HG03064 (cell line): ENCODE measurements at regions not wholly inside any gene's neighbourhood (a gene's known extent, or its start where the extent isn't known, plus 50 kb on each side); places are given as distances from the start of the nearest gene placed in this dataset.
"Not testable (repeated sequence)": the region's sequence is repeated elsewhere in the genome, so short reads cannot be mapped to it uniquely, and the experiment has no call there.

Experiments used
- ATAC-seq: cut with Tn5 transposase; IDR thresholded peaks from one replicate; pipeline ENCODE4 v1.9.1; 2021; ENCODE audit warnings: low read depth; ENCODE audit not compliant: unreplicated experiment

DNA sequence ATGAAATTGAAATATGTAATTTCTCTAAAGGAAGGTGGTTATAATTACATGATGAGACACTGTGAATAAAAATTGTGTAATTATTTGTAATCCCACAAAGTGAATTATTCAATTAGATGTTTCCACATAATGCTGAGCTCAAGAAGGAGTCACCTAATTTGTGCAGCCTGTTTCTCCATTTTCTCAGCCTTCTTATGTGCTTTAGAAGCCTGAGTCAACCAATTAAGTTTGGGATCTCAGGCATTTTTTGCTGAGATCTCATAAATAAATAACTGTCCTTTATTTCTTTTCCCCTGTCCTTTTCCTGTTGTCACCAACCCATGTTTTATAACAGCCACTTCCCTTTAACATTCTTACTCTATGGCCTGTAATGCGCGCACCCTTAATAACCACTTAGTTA lies 506.5 kb upstream of the SEMA3D start:
- no peak for ATAC-seq

- ATAC-seq, result no peak
Observed at GRCh38 chr7:85688712-85689111, 501.9 kb upstream of the SEMA3D start.

DNA sequence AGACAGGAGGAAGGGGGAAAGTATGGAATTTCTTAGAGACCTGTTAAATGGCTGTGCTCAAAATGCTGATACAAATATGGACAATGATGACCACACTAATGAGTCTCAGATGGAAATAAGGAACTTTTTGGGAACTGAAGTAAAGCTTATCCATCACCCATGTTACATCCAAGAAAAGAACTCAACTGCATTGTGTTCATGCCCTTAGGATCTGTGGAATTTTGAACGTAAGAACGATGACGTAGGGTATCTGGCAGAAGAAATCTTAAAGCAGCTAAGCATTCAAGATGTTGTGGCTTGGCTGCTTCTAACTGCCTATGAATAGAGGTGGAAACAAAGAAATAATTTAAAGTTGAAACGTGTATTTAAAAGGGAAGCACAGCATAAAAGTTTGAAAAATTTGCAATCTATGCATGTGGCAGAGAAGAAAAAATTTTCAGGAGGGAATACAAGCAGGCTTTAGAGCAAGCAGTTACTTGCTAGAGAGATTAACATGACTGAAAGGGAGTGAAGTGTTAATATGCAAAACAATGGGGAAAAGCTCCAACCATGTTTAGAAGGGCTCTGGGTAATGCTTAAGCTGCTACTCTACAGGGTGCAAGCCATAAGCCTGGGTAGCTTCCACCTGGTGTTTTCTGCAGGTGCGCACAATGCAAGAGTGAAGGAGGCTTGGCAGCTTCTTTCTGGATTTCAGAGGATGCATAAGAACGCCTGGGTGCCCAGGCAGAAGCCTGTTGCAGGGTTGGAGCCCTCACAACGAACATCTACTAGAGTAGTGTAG lies 499.7 kb upstream of the SEMA3D start:
- no peak for ATAC-seq

GRCh38 chr7:85685901-85686300 lies 499.0 kb upstream of the SEMA3D start:
- no peak for ATAC-seq

- no peak for ATAC-seq
Observed at GRCh38 chr7:85682833-85683620, 496.2 kb upstream of the SEMA3D start.

GRCh38 chr7:85681241-85681640 lies 494.4 kb upstream of the SEMA3D start:
- no peak for ATAC-seq

GRCh38 chr7:85675093-85675492 lies 488.2 kb upstream of the SEMA3D start:
- ATAC-seq, result not testable (repeated sequence)

DNA sequence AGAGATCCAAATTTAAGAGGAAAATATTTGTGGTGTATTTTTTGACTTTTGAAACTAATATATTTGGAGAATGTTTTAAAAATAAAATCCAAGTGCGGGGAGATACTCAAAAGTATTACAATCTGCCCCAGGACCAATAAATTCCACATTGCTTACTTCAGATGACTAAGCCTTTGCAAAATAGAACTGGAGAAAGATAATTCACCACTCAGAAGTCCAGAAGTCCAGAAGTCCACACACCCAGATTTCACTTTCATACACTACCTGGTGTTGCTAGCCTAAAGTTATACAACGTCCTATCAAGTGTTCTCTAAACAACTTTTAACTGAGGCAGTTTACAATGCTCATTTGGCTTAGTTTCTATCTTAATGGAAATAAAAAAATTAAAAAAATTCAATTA lies 487.0 kb upstream of the SEMA3D start:
- ATAC-seq, result no peak

DNA sequence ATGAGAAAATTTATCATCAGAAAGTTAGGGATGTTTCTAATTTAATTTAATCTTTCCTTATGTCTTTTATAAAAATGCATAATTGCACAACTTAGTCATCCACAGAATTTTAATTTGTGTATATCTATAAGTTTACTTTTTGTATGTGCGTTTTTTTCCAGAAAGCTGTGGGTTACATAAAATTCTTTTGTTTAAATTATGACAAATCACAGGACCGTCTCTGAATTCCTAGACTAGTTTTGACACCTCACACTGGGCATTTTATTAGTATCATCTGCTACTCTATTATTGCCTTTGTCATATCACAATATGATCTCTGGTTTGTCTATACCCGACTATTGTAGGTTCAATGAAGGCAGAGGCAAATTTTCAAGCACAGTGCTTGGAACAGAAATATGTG lies 482.4 kb upstream of the SEMA3D start:
- ATAC-seq, result no peak

GRCh38 chr7:85664341-85664740 lies 477.5 kb upstream of the SEMA3D start:
- ATAC-seq, result no peak

DNA sequence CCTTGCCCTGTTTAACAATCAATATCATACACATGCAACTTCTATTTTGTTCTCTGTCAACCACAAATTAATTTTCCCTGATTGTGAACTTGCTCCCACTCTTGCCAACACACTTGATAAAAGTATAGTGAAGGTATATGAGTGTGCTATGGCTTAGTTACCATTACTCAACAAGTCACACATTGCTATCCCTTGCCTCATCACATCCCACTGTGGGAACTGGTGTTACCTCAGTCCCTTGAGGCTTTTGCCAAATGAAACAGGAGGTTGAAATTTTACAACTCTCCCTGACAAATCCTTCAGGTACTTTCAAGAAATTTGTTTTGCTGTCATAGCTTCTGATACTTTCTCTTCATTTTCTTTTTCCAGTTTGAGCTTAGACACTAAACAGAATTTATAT lies 472.5 kb upstream of the SEMA3D start:
- ATAC-seq, result no peak

DNA sequence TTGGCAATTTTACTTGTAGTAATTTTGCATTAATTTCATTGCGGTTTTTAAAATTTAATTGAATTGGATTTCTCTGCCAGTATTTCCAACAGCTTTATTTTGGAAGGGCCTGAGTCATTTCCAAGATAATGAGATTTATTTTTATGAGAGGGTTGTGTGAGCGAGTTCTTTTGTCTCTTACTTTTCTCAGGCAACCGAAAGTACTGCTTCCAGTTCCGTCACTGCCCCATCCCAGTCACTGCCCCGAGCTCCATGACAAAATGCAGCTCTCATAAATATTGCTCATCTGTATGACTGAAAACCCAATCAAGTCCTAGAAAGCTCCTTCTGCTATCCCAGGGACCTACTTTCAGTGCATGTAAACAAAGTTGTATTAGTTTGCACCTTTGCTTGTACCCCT lies 468.4 kb upstream of the SEMA3D start:
- no peak for ATAC-seq

DNA sequence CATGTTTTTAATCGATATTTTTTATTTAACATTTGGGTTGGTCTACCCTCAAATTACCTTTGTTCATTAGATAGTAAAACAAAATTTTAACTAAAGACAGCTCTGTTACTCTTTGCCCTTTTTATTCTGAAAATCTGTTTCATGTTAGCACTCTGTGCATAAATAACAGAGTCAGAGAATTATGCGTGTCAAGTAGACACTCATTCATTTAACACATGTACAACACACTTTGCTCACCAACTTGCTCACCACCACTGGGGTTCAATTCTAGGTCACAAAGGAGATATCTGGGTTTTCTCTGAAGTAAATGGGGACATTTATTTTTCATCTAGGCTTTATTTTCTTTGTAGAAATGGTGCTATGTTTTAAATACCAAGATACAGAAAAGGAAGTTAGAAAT lies 457.4 kb upstream of the SEMA3D start:
- ATAC-seq, result no peak

DNA sequence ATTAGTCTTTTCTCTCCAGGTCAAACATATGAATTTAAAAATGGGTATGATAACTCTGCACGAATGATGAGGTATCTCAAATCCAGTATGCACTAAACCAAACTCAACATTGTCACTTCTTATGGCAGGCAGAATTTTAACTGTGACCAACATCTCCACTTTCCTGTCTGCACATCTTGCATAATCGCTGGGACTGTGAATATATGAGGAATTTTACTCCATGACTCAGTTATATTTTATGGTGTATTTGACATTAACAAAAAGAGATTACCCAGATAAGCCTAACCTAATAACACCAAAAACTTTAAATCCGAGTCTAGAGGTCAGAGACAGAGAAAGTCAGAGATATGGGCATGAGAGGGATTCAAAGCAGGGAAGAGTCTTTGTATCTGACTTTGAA lies 454.5 kb upstream of the SEMA3D start:
- no peak for ATAC-seq

DNA sequence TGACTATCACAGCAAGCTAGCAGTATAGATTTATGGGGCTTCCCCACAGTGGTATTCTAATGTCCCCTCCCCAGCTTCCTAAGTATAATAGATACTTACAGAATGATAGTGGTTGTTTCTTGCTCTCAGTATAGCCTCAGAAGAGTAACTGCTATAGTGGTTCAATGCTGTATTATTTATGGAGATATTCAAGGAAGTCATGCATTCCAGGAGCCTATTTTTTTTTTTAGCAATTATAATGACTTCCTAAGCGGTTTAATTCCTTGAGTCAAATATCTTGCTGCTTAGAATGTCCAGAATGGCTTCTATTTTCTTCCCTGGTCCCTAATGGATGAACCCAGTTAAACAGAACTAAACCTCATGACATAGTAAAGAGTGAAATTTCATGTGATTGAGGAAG lies 451.5 kb upstream of the SEMA3D start:
- no peak for ATAC-seq

DNA sequence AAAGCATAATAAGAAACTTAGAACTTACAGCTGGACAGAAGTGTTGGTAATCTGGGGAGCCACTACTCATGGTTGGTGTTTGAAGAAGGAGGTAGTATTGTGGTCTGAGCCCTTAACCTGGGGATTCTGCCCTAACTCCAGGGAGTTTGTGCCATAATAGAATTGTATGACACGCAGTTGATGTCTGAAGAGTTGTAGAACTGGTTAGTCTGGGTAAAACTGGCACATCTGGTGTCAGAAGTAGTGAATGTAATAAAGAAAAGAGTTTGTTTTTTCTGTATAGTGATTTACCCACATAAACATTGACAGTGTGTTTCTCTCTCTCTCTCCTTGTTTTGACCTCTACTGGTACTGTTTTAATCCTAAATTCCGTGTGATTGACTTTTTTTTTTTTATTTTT lies 448.1 kb upstream of the SEMA3D start:
- ATAC-seq, result no peak

DNA sequence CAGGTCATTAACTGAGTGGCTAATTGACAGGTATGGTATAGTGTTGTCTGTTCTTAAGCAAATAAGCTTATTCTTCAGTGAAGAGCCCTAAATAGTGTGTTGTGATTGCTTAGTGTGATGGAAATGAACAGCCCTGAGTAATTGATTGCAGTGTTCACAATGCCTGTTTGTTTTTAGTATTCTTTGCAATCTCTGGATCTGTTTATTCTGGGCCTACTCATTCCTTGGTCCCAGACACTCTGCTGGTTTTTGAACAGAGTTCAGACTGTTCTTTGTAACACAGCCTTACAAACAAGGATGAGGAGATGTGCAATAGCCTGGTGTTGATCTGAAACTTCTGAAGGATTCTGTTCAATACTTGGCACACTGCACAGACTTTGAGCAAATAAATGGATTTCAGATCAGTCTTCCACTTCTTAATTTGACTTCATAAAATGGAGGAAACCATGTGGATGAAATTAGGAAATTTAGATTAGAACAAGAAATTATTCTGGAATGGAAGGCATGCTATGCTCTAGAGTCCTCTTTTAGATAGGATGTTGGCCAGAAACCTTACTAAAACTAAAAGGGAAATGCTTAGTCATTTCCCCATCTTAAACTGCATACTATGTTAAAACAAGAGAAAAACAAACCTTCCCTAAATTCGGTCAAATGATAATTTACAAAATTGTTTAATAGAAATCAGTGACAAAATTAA lies 444.2 kb upstream of the SEMA3D start:
- no peak for ATAC-seq

DNA sequence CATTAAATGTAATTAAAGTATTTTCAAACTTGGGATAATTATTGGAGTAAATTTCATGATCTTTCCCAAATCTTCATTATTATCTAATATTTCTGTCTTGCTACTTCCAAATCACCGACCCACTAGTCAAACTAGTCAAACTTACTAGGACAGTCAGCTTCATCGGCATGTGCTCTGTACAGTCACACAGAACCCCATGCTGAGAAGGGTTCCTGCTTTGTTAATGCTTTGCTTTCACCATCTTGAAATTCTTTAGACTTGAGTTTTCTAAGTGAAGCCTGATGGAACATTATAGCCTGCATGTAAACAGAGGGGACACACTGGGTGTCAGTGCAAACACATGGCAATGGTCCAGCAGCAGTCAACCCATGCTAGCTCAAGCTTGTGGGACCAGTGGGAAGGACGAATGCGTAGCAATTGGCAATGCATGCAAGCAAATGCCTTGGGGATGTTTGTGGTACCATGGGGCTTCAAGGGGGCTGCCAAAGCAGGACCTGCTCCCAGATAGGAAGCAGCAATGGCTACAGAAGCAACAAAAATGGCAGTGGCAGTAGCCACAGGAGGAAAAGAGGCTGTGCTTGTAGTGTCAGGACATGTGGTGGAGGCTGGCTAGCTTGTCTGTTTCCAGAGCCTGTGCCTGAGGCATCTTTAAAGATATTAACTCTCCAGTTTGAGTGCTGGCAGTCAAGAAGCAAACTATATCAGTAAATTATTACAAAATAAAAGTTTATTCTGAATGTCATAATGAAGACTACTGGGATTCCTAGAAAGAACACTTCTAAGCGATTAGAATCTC lies 441.1 kb upstream of the SEMA3D start:
- ATAC-seq, result no peak

DNA sequence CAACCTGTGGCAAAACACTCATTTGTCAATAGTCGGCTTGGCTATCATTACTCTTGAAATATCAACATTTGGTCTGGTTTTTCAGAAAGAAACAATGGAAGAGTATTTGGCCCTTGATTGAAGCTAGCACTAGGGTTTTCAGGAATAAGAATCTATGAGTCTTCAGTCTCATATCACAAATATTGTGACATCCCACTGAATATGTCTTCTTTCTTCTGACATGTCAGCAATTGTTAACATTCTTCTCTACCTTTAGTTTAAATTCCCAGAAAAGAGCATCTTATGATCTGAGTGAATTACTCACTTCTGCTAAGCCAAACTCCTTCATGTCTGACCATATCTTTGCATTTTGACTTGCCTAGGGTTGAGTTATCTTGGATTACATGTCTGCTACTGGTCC lies 435.2 kb upstream of the SEMA3D start:
- no peak for ATAC-seq

- no peak for ATAC-seq
Observed at GRCh38 chr7:85620936-85621685, 434.3 kb upstream of the SEMA3D start.
